Fibroblast of skin of left biceps (primary cell): ENCODE measurements at regions not wholly inside any gene's neighbourhood (a gene's known extent, or its start where the extent isn't known, plus 50 kb on each side); places are given as distances from the start of the nearest gene placed in this dataset.

Experiments used
- DNase-seq, 2 experiments: peaks; one replicate each; pipeline ENCODE4 v3.0.0-alpha.2; 2013; ENCODE audit warnings: low read depth in 2 of 2

- DNase-seq = no peak
These were observed 66.6 kb upstream of the TAF11L2 start for GRCh38 chr5:17431272-17432050.

GRCh38 chr5:17432569-17432968 is 65.5 kb upstream of the TAF11L2 start:
- DNase-seq = no peak

DNA sequence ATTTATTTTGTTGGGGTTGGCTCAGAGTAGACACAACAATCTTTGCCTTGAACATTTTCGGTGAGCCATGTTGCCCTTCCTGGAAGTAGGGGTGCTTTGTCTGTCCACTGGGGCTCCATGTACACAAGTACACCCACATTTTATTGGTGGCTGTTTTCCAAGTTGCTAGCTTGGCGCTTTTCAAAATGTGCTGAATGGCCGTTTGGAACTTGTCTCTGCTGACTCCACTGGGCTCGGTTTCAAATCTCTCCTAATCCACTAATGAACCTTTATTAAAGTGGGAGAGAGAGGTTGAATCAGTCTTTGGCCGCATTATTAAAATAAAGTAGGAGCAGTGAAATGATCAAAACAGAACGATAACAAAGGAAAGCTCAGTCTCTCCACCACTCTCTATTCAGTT is 64.6 kb upstream of the TAF11L2 start:
- DNase-seq = no peak

GRCh38 chr5:17434982-17435381 is 63.0 kb upstream of the TAF11L2 start:
- DNase-seq = no peak

DNA sequence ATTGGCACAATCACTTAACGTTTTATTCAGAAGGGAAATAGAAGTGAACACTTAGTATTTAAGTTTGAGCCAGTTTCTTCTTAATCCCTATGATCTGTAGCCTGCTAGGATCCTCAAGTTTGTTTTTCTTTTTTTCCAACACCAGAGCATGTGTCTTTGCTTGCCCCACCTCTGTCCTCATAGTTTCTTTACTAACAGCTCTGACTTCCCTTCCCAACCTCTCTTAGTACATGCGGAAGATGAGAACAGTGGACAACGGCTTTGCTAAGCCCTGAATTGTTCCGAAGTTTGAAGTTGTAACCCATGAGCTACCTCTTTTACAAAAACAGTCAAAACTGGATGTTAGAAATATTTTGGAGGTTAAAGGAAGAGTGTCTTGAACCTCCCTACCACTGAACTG is 61.7 kb upstream of the TAF11L2 start:
- no peak for DNase-seq

DNA sequence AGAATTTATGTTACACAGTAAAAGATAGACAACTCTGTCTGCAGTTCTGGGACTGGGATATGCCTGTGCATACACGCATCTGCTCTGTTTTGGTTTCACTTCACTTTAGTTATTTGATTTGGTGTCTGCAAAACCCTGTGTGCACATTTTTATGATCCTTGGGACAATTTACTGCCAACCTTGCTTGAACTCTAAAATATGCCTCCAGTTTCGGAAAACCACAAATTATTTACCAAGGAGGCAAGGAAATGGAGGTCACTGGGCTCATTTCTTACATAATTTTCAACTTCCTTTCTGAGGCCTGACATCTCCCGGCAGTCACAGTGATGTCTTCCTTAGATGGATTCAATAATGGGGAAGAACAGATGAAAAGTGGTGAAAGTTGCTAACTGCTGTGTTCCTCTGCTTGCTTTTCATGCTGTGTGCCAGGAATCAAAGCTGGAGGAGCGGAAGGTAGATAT is 61.2 kb upstream of the TAF11L2 start:
- no peak for DNase-seq

DNA sequence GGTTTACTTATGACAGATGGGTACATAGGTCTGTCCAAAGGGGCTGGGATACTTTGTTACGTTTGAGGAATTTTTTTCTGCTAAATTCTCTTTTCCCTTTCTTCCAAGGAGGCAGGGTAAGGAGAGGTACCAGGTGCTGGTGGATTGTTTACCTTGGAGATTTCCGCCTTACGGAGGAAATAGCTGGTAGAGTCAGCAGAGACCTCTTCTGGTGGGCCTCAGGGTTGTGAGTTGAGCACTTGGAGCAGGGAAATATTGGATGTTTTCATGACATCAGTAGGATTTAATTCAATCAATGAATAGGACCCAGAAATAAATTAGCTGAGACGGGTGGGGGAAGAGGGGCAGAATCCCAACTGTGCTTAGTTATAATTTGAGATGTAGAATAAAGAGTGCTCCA is 60.0 kb upstream of the TAF11L2 start:
- no peak for DNase-seq

DNA sequence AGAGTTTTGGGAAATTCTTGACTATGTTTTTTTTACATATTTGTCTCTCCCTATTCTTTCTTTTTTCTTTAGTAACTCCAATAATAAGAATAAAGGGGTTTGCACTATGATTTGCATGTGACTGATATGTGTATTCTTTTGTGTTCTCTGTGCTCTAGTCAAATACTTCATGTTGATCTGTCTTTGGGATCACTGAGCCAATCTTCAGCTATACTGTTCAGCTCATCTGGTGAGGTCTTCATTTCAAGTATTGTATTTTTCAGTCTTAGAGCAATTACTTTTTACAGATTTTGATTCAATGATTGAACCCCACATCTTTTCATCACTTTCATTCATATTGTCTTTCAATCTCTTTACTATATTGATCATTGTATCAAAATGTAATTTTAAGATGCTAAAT is 58.1 kb upstream of the TAF11L2 start:
- no peak for DNase-seq

DNA sequence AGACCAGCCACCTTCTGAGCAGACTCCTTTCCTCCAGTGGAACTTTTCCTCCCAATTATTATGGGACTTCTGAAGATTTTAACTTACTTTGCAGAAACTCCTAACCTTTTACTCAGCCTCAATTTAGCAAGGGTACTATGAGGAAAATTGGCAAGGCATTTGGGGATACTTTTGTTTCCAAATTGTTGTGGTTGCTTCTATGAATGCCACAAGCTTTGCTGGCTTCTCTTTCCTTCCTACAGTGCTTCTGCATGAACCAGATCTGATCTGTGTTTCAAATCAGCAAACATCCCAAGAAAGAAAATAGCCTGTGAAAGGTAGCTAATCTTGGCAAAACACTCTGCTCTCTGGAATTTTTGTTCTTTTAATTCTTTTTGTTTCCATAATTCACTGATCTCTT is 57.3 kb upstream of the TAF11L2 start:
- peak; percentile 8 to 12 for DNase-seq

DNA sequence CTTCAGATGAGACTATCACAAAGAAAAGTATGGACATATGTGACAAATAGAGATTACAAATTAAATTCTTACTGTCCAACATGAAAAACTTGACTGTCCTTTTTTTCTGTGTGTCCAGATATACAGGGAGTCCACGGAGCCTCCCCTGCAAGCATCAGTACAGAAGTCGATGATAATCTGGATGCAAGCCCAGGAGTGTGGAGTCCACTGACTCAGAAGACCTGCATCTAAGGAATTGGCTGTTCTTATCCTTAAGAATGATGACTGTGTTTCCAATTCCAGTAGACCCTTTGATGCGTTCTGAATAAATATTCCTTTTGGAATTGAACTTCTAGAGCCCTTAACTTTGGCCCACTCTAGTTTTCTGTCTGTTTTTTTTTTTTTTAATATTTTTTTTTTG is 56.7 kb upstream of the TAF11L2 start:
- peak; percentile 59 to 67 for DNase-seq

DNA sequence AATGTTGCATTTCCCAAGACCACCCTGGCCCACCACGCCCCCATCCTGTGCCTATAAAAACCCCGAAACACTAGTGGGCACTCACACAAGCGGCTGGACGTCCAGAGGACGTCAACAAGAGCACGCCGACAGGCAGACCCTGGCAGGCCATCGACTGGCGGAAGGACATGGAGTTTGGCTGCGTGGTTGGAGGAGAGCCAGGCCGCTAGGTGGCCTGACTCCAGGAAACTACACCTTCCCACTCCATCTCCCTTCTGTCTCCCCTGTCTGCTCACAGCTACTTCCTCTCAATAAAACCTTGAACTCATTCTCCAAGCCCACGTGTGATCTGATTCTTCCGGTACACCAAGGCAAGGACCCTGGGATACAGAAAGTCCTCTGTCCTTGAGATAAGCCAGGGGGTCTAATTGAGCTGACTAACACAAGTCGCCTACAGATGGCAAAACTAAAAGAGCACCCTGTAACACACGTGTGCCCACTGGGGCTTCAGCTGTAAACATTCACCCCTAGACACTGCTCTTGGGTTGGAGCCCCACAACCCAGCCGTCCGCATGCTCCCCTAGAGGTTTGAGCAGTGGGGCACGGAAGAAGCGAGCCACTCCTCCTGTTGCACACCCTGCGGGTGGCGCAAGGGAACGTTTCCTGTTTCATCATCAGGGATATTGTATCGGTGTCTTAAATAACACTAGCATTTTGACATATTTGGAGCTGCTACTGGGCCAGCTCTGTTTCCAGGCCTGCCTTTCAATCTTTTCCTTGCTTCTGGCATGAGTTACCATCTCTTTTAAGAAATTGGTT is 54.5 kb upstream of the TAF11L2 start:
- no peak for DNase-seq

GRCh38 chr5:17444496-17444895 is 53.5 kb upstream of the TAF11L2 start:
- DNase-seq = no peak

GRCh38 chr5:17445185-17445584 is 52.8 kb upstream of the TAF11L2 start:
- no peak for DNase-seq
